Activated T-helper 17 cell treated with anti-CD3 and anti-CD28 coated beads, Interleukin-2, amount 50 U/mL, for 72 hours (primary cell): ENCODE measurements at regions not wholly inside any gene's neighbourhood (a gene's known extent, or its start where the extent isn't known, plus 50 kb on each side); places are given as distances from the start of the nearest gene placed in this dataset.

Experiments
- ATAC-seq: fragments of 150-1000 bp; cut with Tn5 transposase; replicated peaks from 2 replicates; pipeline ENCODE4 v1.10.0; 2021; ENCODE audit warnings: mild to moderate bottlenecking, moderate library complexity
- H3K27ac Mint-ChIP-seq: one replicate; pipeline ENCODE4 v1.8.0; 2022; ENCODE audit warnings: mixed read lengths
- H3K27me3 Mint-ChIP-seq: one replicate; pipeline ENCODE4 v1.8.0; 2022; ENCODE audit warnings: mixed read lengths
- H3K36me3 Mint-ChIP-seq: one replicate; pipeline ENCODE4 v1.8.0; 2022; ENCODE audit warnings: low read depth, mild to moderate bottlenecking, mixed read lengths
- H3K4me1 Mint-ChIP-seq: one replicate; pipeline ENCODE4 v1.8.0; 2022; ENCODE audit warnings: mixed read lengths
- H3K4me3 Mint-ChIP-seq: one replicate; pipeline ENCODE4 v1.8.0; 2022; ENCODE audit warnings: mild to moderate bottlenecking, mixed read lengths
- H3K9me3 Mint-ChIP-seq: one replicate; pipeline ENCODE4 v1.8.0; 2022; ENCODE audit warnings: mixed read lengths

DNA sequence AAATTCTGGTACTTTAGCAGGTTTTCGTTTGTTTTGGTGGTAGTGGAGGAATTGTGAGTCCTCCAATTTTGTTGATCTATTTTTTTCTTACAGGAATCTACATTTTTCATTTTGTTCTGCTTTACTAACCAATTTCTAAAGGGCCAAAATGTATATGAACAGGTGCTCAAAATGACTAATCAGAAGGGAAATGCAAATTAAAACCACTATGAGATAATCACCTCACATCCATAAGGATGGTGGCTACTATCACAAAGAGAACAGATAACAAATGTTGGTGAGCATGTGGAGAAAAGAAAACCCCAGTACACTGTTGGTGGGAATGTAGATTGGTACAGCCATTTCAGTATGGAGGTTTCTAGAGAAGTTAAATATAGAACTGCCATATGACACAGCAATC lies 134.2 kb downstream of the LMO4 start:
- peaks cover 8% of the 10 kb centered on the region for H3K9me3 Mint-ChIP-seq
- no peaks in the 10 kb centered on the region for H3K36me3 Mint-ChIP-seq
- ATAC-seq: no peak
- no peak overlapping the region for H3K27ac Mint-ChIP-seq
- no peaks in the 10 kb centered on the region for H3K4me1 Mint-ChIP-seq
- H3K27me3 Mint-ChIP-seq: peaks cover 5% of the 10 kb centered on the region
- no peak overlapping the region for H3K4me3 Mint-ChIP-seq

DNA sequence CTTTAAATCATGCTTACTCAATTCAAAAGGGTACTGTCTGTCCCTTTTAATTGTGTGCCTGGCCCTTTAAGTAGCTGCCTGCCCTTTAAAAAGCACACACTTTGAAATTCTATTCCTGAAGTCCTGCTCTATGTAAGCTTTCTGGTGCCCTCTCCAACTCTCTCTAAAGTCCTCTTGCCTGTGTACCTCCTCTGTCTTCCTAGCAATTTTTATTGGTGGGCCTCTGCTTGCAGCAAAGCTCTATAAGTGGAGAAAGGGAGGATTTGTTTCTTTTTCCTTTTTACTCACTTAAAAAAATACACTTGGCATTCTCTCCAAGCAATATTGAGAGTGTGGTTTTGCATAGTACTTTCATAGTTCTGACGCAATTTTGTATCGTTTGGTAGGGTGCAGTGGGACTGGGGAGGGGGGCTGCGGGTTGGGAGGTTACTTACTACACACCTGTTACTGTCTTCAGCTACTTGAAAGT lies 135.4 kb downstream of the LMO4 start:
- peaks cover 8% of the 10 kb centered on the region for H3K9me3 Mint-ChIP-seq
- H3K27ac Mint-ChIP-seq: no peak overlapping the region
- no peak overlapping the region for H3K4me3 Mint-ChIP-seq

DNA sequence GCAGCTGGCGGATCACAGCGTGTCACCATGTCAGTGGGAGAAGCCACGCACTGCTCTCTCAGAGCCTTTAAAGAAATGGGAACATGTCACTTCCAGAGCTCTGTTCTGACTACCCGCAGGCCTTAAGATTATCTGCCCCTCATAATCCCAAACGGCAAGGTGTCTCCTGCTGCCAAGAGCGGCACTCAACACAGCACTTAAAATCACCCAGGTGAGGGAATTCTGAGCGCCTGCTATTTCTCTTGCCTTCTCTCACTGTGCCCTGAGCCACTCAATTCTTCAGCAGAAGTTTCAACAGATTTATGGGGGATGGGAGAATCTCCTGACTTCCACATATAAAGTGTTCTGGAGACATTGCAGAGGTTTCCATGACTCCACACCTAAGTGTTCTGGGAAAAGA lies 137.9 kb downstream of the LMO4 start:
- Mint-ChIP-seq H3K4me3 (no peak overlapping the region), H3K9me3 (no peaks in the 10 kb centered on the region), H3K27me3 (no peaks in the 10 kb centered on the region), H3K27ac (no peak overlapping the region), H3K36me3 (no peaks in the 10 kb centered on the region), H3K4me1 (no peaks in the 10 kb centered on the region)
- ATAC-seq: no peak

More for the DNA sequence above, 135.4 kb downstream of the LMO4 start:
- Mint-ChIP-seq H3K27me3 (peaks cover 5% of the 10 kb centered on the region), H3K4me1 (no peaks in the 10 kb centered on the region), H3K36me3 (no peaks in the 10 kb centered on the region)
- no peak for ATAC-seq

DNA sequence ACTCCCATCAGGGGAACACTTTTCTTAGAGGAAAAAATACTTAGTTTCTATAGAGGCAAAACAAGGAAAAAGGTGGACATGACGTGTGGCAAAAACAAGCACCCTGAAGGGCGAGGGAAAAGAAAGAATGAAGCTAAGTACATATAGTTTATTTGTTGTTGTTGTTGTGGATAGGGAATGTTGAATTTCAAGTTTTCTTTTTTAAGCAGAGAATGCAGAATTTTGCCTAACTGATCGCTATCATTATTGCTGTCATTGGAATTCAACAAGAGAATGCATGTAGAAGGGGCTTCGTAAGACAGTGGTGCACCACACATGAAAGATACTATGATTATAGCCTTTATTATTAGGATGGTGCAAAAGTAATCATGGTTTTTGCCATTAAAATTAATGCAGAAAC lies 144.0 kb downstream of the LMO4 start:
- Mint-ChIP-seq H3K9me3 (no peaks in the 10 kb centered on the region), H3K4me1 (no peaks in the 10 kb centered on the region), H3K27me3 (no peaks in the 10 kb centered on the region), H3K36me3 (no peaks in the 10 kb centered on the region), H3K4me3 (no peak overlapping the region), H3K27ac (no peak overlapping the region)
- no peak for ATAC-seq

DNA sequence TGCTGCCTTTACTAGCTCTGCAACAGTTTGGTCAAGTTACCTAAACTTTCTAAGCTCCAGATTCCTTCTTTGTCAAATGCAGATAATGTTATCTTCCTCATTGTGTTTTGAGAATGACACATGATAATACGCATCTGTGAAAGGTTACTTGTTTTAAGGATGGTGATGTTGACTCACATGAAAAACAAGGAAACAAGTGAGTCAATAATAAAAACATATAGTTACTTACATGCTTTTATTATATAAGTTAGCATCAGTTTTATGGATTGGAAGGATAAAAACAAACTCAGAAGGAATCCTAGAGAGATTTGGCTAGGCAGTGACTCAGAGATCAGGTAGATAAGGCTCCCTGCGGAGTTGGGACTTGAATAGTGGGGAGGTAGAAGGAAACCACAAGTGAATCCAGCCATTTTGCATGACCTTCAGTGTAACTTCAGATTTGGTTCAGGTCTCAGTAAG lies 144.6 kb downstream of the LMO4 start:
- Mint-ChIP-seq H3K36me3 (no peaks in the 10 kb centered on the region), H3K4me1 (no peaks in the 10 kb centered on the region), H3K27ac (no peak overlapping the region), H3K9me3 (no peaks in the 10 kb centered on the region), H3K4me3 (no peak overlapping the region), H3K27me3 (no peaks in the 10 kb centered on the region)
- ATAC-seq: no peak

DNA sequence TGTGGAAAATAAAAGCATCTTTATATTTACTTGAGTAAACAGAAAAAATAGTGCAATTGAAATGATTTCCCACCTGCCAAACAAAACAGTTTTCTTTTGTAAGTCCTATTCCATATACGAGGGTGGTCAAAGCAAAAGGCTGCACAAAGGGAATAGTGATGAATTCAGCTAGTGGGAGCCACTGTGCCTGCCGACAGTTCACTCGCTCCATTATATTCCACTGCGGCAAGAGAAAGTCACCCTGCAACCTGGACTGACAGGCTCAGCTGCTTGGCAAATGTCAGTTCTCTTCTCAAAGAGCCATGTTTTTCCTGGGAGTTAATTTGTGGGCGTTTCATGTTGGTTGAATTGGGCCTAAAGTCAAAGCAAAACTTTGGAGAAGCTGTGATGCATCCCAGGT lies 145.4 kb downstream of the LMO4 start:
- ATAC-seq: no peak
- Mint-ChIP-seq H3K27me3 (no peaks in the 10 kb centered on the region), H3K36me3 (no peaks in the 10 kb centered on the region), H3K9me3 (no peaks in the 10 kb centered on the region), H3K27ac (no peak overlapping the region), H3K4me3 (no peak overlapping the region), H3K4me1 (no peaks in the 10 kb centered on the region)

DNA sequence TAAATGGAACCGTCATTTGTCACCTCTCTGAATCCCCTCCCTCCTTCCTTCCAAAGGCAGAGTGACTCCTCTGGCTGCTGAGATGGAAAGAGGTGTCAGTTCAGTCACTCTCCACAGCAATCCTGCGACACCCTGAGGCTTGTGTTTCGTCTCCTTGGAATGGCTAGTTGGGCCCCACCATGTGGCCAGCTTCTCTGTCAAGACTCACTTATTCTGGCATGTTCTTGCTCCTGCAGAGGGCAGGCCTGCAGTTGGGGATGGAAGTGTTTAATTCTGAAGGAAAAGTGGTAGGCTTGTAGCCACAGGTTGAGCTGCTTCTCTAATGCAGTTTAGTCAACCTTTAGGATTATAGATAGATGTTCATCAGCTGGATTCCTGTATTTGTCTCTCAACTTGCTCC lies 149.6 kb downstream of the LMO4 start:
- H3K4me1 Mint-ChIP-seq: no peaks in the 10 kb centered on the region
- H3K4me3 Mint-ChIP-seq: no peak overlapping the region
- H3K36me3 Mint-ChIP-seq: no peaks in the 10 kb centered on the region
- no peaks in the 10 kb centered on the region for H3K27me3 Mint-ChIP-seq
- ATAC-seq: no peak
- H3K27ac Mint-ChIP-seq: no peak overlapping the region
- no peaks in the 10 kb centered on the region for H3K9me3 Mint-ChIP-seq

DNA sequence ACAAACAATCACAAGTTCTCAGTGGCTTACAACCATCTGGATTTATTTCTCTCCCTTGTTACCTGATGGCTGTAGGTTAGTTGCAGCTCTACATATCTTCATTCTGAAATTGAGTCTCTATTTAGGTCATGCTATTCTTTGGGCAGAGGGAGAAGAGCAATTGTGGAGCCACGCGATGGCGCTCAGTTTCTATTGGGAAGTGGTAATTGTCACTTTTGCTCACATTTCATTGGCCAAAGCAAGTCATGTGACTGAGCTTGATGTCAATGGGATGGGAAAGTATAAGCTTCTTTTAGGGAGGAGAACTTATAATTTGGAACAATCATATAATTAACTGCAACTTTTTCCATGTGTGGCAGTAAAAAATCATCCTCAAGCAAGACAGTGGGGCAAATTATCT lies 166.5 kb downstream of the LMO4 start:
- Mint-ChIP-seq H3K4me3 (no peak overlapping the region), H3K4me1 (no peaks in the 10 kb centered on the region), H3K9me3 (no peaks in the 10 kb centered on the region), H3K36me3 (no peaks in the 10 kb centered on the region), H3K27ac (no peak overlapping the region), H3K27me3 (no peaks in the 10 kb centered on the region)
- no peak for ATAC-seq

DNA sequence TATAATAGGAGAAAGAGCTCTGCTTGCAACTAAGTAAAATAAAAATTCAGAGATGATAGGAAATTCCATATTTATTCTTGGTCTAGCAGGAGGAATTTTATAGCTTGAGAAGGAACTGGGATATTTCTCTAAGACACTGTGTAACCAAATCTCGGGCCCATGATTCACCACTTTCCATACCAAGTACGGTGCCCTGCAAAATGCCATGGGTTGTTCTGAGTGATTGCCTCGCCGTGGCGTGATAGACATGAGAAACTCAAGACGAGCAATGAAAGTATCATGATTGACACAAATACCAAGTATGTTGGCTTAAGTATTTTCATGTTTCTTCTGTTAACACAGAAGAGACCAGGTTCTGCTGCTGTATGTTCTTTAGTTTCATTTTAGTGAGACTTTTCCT lies 167.2 kb downstream of the LMO4 start:
- Mint-ChIP-seq H3K36me3 (no peaks in the 10 kb centered on the region), H3K27me3 (no peaks in the 10 kb centered on the region), H3K27ac (no peak overlapping the region), H3K9me3 (no peaks in the 10 kb centered on the region), H3K4me1 (no peaks in the 10 kb centered on the region), H3K4me3 (no peak overlapping the region)
- ATAC-seq: no peak

DNA sequence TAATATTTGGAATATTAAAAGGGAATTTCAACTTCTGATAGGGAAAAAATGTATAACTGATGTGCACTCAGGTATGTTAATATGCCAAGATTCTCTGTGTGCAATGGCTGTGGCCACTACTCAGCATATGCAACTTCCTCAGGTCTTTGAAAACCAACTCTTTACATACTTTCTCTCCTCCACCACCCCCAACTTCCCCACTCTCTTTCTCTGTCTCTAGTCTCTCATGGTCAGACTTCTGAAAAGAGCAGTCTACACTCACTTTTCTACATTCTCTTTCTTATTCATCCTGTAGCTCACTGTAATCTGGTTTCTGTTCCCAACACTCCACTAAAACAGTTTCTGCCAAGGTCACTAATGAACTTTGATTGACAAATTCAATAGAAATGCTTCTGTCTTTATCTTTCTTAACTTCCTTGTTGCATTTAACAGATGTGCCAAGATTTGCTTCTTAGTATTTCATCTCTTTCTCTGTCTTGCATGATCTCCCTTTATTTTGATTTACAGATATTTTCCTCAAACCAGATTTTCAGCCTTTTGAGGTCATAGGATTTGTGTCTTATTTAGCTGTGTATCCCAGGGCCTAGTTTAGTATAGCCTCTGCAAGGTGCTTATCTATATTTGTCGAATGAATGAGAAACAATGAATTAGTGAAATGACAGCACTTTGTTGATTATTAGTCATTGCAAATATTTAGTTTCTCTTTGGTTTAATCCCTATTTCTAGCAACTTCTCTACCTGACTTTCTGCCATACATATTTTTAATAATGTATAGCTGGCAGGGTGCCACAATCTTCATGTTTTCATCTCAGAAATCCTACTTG lies 168.9 kb downstream of the LMO4 start:
- no peaks in the 10 kb centered on the region for H3K4me1 Mint-ChIP-seq
- H3K36me3 Mint-ChIP-seq: no peaks in the 10 kb centered on the region
- no peaks in the 10 kb centered on the region for H3K27me3 Mint-ChIP-seq
- ATAC-seq: no peak
- H3K9me3 Mint-ChIP-seq: no peaks in the 10 kb centered on the region
- H3K27ac Mint-ChIP-seq: no peak overlapping the region
- no peak overlapping the region for H3K4me3 Mint-ChIP-seq

DNA sequence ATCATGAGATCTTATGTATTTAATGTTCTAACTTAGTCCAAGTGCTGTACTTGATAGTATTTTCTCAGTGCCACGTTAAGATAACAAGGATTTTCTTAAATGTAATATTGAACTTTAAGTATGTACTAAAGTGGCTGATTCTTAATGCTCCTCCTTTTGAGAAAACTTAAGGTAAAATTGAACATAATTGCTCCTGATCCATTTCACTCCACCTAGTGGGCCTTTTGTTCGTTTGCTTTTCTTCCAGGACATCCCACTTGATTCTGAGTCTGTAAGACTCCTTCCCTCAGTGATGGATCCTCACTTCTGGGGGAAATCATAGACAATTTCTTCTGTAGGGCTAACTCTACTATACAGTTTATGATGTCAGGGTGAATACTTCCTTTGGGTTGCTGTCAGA lies 173.1 kb downstream of the LMO4 start:
- ATAC-seq: no peak
- no peaks in the 10 kb centered on the region for H3K27me3 Mint-ChIP-seq
- H3K36me3 Mint-ChIP-seq: no peaks in the 10 kb centered on the region
- H3K4me1 Mint-ChIP-seq: peaks cover 3% of the 10 kb centered on the region
- H3K9me3 Mint-ChIP-seq: no peaks in the 10 kb centered on the region
- no peak overlapping the region for H3K4me3 Mint-ChIP-seq
- no peak overlapping the region for H3K27ac Mint-ChIP-seq

DNA sequence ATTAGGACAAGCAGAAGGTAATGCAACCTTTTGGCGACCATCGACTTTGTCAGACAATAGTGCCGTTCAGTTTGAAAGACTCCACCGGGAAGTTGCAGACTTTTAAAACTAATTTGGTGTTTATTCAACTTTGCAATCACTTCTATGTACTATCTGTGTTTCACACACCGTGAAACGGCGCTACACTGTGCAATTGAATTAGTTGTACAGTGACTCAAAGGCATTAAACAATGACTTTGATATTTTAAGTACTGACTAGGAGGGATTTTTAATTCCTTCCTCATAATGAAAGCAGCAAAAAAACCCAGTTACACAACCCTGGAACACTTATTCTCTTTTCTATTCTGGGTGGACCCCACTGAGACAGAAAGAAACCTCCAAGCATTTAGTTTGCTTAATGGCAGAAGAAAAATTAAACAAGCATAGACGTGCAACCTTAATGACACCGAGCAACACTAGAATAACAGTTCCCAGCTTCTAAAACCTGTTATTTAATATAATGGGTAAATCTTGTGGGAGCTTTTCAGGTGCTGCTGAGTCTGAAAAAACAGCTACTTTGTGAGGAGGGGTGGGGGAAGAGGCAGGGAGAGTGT lies 176.8 kb downstream of the LMO4 start:
- Mint-ChIP-seq H3K27ac (no peak overlapping the region), H3K4me3 (no peak overlapping the region), H3K4me1 (peaks cover 8% of the 10 kb centered on the region), H3K36me3 (no peaks in the 10 kb centered on the region), H3K27me3 (no peaks in the 10 kb centered on the region), H3K9me3 (no peaks in the 10 kb centered on the region)
- no peak for ATAC-seq

DNA sequence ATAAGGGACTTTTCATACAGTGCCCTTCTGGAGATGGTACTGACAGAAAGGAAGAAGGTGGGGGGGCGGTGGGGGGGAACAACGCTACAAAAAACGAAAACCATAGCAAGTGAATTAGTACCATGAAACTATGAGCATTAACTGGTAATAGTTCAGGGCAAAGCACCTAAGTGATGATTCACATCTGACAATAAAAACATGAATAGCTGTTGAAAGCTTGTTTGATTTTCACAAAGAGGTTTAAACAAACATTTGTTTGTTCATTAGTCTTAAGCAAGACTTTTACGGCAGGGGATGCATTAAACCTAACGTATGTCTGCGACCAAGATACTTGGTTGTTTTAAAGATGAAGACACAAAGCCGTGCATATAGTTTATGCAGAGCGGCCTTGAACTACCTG lies 177.5 kb downstream of the LMO4 start:
- no peaks in the 10 kb centered on the region for H3K36me3 Mint-ChIP-seq
- no peak for ATAC-seq
- no peak overlapping the region for H3K27ac Mint-ChIP-seq
- H3K9me3 Mint-ChIP-seq: no peaks in the 10 kb centered on the region
- H3K4me3 Mint-ChIP-seq: no peak overlapping the region
- H3K27me3 Mint-ChIP-seq: no peaks in the 10 kb centered on the region
- H3K4me1 Mint-ChIP-seq: peaks cover 8% of the 10 kb centered on the region

DNA sequence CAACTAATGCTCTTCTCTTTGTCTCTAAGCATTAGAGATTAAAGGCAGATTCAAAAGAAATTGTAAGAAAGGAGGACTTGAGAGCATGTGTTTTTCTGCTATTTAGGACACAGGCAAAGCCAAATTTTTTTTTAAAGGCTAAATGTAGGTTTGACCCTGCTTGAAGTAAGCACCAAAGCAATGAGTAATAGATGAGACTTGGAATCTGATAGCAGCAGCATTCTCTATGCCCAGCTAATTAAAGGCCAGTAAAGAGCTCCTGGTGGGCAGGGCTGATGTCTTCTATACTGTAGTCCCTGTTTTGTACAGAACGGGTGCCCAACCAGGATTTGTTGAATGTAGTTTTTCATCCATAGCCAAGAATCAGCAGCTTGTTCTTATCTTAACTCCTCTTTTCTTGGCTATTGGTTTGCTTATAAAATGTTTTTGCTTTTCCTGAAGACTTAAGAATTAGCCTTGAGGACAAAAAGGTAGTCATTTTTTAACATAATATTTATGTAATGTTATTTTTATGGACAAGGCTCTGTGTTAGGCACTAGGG lies 179.6 kb downstream of the LMO4 start:
- H3K9me3 Mint-ChIP-seq: no peaks in the 10 kb centered on the region
- no peak overlapping the region for H3K27ac Mint-ChIP-seq
- H3K27me3 Mint-ChIP-seq: no peaks in the 10 kb centered on the region
- H3K4me1 Mint-ChIP-seq: peaks cover 8% of the 10 kb centered on the region
- H3K4me3 Mint-ChIP-seq: no peak overlapping the region
- no peak for ATAC-seq
- H3K36me3 Mint-ChIP-seq: no peaks in the 10 kb centered on the region

DNA sequence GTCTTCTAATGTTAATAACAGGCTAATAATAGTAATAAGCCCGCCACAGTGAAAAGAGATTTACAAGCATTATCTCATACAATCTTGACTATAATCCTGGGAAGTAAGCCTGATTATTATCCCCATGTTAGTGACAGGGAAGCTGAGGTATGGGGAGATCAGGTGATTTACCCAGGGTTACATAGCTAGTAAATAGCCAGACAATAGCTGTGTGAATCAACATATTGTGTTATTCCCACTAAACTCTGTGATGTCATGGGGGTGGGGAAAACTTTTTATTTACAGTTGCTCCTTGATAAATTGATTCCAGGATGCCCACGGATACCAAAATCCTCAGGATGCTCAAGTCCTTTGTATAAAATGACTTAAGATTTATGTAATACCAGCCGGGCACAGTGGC lies 181.9 kb downstream of the LMO4 start:
- Mint-ChIP-seq H3K36me3 (no peaks in the 10 kb centered on the region), H3K27me3 (no peaks in the 10 kb centered on the region), H3K27ac (no peak overlapping the region), H3K4me3 (no peak overlapping the region), H3K4me1 (peaks cover 8% of the 10 kb centered on the region), H3K9me3 (no peaks in the 10 kb centered on the region)
- no peak for ATAC-seq
